ENCODE measurements at regions not wholly inside any gene's neighbourhood (a gene's known extent, or its start where the extent isn't known, plus 50 kb on each side); places are given as distances from the start of the nearest gene placed in this dataset.

- no peak for TF ChIP-seq MAX (IDR thresholded peaks at IDR 0.05)
- TF ChIP-seq GABPA (IDR thresholded peaks at IDR 0.05 in 1 of 2, conservative IDR thresholded peaks at IDR 0.05 in 1 of 2) = no peak
- no peak for TF ChIP-seq TAF1 (conservative IDR thresholded peaks at IDR 0.05)
- TF ChIP-seq, protein P1, sequence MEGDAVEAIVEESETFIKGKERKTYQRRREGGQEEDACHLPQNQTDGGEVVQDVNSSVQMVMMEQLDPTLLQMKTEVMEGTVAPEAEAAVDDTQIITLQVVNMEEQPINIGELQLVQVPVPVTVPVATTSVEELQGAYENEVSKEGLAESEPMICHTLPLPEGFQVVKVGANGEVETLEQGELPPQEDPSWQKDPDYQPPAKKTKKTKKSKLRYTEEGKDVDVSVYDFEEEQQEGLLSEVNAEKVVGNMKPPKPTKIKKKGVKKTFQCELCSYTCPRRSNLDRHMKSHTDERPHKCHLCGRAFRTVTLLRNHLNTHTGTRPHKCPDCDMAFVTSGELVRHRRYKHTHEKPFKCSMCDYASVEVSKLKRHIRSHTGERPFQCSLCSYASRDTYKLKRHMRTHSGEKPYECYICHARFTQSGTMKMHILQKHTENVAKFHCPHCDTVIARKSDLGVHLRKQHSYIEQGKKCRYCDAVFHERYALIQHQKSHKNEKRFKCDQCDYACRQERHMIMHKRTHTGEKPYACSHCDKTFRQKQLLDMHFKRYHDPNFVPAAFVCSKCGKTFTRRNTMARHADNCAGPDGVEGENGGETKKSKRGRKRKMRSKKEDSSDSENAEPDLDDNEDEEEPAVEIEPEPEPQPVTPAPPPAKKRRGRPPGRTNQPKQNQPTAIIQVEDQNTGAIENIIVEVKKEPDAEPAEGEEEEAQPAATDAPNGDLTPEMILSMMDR (IDR thresholded peaks at IDR 0.05; ENCODE audit: low read depth, low read length, missing input control) = no peak
- TF ChIP-seq YY1 (IDR thresholded peaks at IDR 0.05) = no peak
These were observed 123.5 kb upstream of the ADCY1 start for GRCh38 chr7:45450571-45451204.
